ENCODE measurements at regions not wholly inside any gene's neighbourhood (a gene's known extent, or its start where the extent isn't known, plus 50 kb on each side); places are given as distances from the start of the nearest gene placed in this dataset.

- no peak for TF ChIP-seq YY1 (IDR thresholded peaks at IDR 0.05; ENCODE audit: insufficient read depth, insufficient read length)
- TF ChIP-seq ZNF274 (IDR thresholded peaks at IDR 0.05; ENCODE audit: low read depth, low read length): no peak
Observed at GRCh38 chr2:173539615-173540014, 184.9 kb downstream of the CDCA7 start.
